Hematopoietic multipotent progenitor cell treated with erythropoietin and hydrocortisone succinate and interleukin-3 and kit ligand, for 15 days (in vitro differentiated cells): ENCODE measurements at regions not wholly inside any gene's neighbourhood (a gene's known extent, or its start where the extent isn't known, plus 50 kb on each side); places are given as distances from the start of the nearest gene placed in this dataset.

ENCODE experiments used
- DNase-seq: peaks from one replicate; pipeline ENCODE4 v3.0.0-alpha.2; 2015; ENCODE audit warnings: low spot score

DNA sequence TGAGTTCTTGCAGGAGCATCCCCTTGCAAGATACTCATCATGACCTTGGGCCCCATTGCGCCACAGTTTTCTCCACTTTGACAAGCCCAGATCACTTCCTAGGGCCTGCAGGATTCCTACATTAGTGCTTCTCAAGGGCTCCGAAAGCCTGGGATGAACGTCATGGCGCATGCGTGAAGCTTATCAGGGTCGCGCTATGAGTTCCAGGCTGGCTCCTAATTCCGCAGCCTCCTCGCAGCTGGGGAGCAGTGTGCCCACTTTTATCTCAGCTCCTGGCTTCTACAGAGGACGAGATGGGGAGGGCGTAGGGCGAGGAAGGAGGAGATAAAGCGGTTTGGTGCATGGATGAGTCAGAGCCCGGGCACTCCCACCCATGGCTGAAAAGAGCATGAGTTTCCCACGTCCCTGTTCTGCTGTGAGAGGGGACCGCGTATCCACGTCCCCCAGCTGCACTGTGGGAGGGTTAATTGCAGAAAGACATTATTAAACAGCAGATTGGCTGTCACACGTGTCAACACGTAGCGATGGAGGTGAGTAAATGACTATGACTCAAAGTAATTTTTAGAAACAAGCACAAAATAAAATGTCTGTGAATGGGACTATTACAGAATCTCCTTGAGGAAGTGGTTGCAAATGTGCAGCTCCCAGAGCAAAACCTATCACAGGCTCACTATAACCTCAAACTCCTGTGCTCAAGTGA lies 72.9 kb upstream of the DSP start:
- DNase-seq = peak; percentile 87

DNA sequence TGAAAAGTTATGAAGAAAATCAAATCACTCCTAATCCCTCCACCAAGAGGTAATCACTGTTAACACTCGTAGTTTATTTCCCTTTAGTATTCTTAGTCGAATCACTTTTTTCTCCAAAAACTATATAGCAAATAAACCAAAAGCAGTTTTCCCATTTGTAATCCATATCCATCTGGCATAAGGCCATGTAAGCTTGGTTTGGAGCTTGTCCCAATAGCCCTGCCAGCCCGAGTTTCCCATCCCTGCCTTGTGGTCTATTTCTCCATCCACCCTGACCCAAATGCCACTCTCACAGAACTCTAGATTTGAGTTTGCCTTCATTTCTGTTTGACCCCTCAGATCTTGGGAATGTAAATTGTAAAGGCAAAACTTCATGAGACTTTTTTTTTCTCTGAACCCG lies 71.8 kb upstream of the DSP start:
- DNase-seq = no peak

DNA sequence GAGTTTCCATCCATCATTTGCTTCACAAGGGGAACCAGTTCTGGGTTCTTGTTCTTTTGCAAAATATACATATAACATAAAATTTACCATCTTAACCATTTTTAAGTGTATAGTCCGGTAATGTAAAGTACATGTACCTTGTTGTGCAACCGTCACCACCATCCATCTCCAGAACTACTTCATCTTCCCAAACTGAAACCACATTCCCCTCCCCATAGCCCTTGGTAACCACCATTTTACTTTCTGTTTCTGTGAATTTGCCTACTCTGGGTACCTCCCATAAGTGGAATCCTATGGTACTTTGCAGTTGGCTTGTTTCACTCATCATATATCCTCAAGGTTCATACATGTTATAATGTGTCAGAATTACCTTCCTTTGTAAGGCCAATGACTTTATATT lies 70.3 kb upstream of the DSP start:
- no peak for DNase-seq

DNA sequence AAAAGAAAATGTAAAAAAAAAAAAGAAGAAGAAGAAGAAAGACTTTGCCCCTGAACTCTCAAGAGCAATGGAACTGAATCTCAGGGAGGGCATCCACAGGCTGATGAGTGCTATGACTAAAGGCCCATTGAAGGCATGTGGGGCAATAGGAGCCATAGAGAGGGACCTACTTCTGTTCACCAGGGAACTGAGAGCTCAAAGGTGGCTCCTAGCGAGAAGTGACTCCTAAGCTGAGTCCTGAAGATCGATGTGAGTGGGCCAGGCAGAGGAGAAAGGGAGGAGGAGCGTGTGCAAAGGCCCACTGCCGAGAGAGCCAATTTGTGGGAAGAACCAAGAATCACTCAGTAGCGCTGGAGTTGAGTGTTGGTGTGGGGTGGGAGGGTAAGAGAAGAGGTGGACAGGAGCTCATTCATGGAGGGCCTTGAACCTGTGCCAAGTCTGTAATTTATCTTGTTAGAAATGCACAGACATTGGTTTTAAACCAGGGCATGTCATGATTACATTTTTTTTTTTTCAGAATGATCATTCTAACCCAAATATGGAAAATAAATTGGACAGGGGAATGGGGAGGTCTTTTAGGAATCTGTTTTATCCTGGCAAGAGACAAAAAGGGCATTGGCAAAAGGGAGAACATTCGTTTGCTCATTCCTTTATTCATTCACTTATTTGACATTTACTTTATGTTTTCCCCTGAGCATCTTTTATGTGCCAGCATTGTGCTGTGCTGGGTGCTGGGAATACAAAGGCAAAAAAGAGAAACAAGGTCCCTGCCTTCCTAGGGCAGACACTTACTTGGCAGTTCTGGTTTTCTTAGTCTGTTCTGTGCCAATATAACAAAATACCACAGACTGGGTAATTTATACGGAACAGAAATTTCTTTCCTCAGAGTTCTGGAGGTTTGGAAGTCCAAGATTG lies 67.4 kb upstream of the DSP start:
- peak; percentile 14 for DNase-seq

DNA sequence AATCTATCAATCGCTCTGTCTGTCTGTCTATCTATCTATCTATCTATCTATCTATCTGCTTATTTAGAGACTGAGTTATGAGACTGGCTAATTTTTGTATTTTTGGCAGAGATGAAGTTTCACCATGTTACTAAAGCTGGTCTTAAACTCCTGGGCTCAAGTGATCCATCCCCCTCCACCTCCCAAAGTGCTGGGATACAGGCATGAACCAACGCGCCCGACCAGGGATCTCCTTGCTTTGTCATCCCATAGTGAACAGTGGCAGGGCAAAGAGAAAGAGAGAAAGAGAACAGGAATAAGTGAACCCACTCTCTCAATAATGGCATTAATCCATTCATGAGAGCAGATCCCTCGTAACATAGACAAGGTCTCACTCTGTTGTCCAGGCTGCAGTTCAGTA lies 66.4 kb upstream of the DSP start:
- no peak for DNase-seq

DNA sequence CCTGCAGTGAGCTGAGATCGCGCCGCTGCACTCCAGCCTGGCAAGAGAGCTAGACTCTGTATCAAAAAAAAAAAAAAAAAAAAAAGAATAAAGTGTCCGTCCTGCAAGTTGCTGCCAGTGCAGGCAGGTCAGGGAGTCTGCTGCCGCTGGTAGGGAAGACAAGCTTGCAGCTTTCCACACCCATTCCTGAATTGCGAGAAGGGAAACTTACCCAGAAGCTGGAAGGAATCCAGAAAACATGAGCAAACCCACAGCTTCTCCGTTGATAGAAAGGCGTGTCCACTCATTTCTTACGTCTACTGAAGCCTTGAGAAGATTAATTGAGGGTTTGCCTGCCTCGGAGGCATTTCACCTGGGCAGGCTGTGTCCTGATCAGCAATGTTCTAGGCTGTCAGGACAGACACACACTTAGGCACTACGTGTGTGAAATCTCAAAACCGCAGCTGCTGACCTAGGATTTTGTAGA lies 61.6 kb upstream of the DSP start:
- no peak for DNase-seq

DNA sequence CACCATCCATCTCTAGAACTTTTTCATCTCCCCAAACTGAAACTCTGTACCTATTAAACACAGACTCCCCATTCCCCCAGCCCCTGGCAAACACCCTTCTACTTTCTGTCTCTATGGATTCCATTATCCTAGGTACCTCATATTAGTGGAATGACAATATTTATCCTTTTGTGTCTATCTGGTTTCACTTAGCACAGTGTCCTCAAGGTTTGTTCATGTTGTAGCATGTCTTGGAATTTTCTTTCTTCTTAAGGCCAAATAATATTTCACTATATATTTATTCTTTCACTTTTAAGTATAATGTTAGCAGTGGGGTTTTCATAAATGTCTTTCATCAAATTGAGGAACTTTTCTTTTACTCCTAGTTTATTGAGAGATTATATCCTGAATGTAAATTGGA lies 56.8 kb upstream of the DSP start:
- no peak for DNase-seq

DNA sequence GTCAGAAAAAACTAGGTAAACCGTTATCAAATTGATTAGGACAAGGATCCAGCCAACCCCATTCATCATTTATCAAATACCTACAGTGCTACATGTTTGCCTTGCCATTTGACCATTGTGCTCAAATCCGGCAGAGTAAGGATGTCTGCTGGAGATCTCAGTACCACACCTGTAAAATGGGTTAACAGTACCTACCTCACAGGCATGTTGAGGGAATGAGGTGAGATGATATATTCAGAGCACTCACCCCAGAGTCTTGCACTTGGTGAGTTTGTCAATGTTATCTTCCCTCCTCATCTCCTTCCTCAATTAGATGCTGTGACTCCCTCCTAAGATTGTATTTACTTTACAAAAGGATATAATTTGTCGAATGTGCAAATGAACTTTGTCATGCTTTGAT lies 54.5 kb upstream of the DSP start:
- DNase-seq = no peak

DNA sequence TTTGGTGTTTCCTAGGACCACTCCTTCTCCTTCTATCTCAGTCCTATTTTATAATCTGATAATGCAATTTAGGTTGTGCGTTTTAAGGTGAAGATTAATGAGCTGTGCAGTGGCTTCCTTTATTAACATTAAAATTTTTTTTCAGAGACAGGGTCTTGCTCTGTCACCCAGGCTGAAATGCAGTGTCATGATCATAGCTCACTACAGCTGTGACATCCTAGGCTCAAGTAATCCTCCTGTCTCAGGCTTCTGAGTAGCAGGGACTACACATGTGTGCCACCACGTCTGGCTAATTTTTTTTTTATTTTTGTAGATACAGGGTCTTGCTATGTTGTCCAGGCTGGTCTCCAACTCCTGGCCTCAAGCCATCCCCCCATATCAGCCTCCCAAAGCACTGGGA lies 53.0 kb upstream of the DSP start:
- DNase-seq = no peak

DNA sequence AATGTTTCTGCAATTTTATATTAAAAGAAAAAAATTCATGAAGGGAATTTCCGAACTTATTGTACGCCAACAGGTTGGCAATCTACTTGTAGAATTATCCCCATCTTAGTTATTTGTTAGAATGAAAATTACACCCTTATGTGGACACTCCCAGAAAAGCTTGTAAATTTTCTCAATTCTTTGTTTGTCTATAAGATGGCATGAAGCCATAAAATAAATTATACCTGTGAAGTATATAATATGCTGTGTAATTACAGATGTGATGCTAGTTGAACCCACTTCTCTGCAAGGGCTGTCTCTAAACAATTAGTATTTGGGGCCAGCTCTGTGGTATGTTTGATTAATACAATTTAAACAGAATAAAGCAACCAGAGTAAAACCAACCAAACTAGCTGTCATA lies 52.1 kb upstream of the DSP start:
- DNase-seq = no peak
